ENCODE measurements at regions not wholly inside any gene's neighbourhood (a gene's known extent, or its start where the extent isn't known, plus 50 kb on each side); places are given as distances from the start of the nearest gene placed in this dataset.

GRCh38 chr4:106835919-106836318 lies 200.2 kb downstream of the DKK2 start:
- no peak for TF ChIP-seq CTCF (conservative IDR thresholded peaks at IDR 0.05)
- no peak for TF ChIP-seq ZFX (IDR thresholded peaks at IDR 0.05)
